Jurkat, Clone E6-1 (cell line): ENCODE measurements at regions not wholly inside any gene's neighbourhood (a gene's known extent, or its start where the extent isn't known, plus 50 kb on each side); places are given as distances from the start of the nearest gene placed in this dataset.

Experiments
- DNase-seq: peaks from one replicate; pipeline ENCODE4 v3.0.0-alpha.2; 2011; ENCODE audit warnings: low read depth, low spot score
- H3K4me3 ChIP-seq: 2 replicates; pipeline ENCODE4 v1.5.1; 2011; ENCODE audit warnings: mild to moderate bottlenecking, low read length, control low read depth, moderate library complexity

GRCh38 chr16:64398793-64399192, 723.1 kb downstream of the CDH11 start:
- H3K4me3 ChIP-seq: no peak overlapping the region
- DNase-seq: no peak

- DNase-seq: no peak
Observed at GRCh38 chr16:64397945-64398508, 723.8 kb downstream of the CDH11 start.

GRCh38 chr16:64397042-64397441, 724.8 kb downstream of the CDH11 start:
- DNase-seq: no peak
- H3K4me3 ChIP-seq: no peak overlapping the region

More at GRCh38 chr16:64397945-64398508, 723.8 kb downstream of the CDH11 start:
- H3K4me3 ChIP-seq: no peak overlapping the region

GRCh38 chr16:64394061-64394460, 727.8 kb downstream of the CDH11 start:
- no peak for DNase-seq
- H3K4me3 ChIP-seq: no peak overlapping the region

- H3K4me3 ChIP-seq: no peak overlapping the region
- DNase-seq: no peak
Observed at GRCh38 chr16:64392456-64392855, 729.4 kb downstream of the CDH11 start.

GRCh38 chr16:64391063-64391600, 730.7 kb downstream of the CDH11 start:
- H3K4me3 ChIP-seq: no peak overlapping the region
- no peak for DNase-seq

GRCh38 chr16:64390102-64390501, 731.8 kb downstream of the CDH11 start:
- H3K4me3 ChIP-seq: no peak overlapping the region
- no peak for DNase-seq

GRCh38 chr16:64384636-64385035, 737.2 kb downstream of the CDH11 start:
- no peak overlapping the region for H3K4me3 ChIP-seq
- DNase-seq: no peak

- no peak overlapping the region for H3K4me3 ChIP-seq
- DNase-seq: no peak
Observed at GRCh38 chr16:64381979-64382378, 739.9 kb downstream of the CDH11 start.

GRCh38 chr16:64380751-64381150, 741.1 kb downstream of the CDH11 start:
- no peak overlapping the region for H3K4me3 ChIP-seq

GRCh38 chr16:64375391-64375980, 746.4 kb downstream of the CDH11 start:
- no peak for DNase-seq

More at GRCh38 chr16:64380751-64381150, 741.1 kb downstream of the CDH11 start:
- DNase-seq: no peak

GRCh38 chr16:64370112-64370511, 751.8 kb downstream of the CDH11 start:
- no peak overlapping the region for H3K4me3 ChIP-seq
- no peak for DNase-seq

More at GRCh38 chr16:64375391-64375980, 746.4 kb downstream of the CDH11 start:
- no peak overlapping the region for H3K4me3 ChIP-seq

GRCh38 chr16:64365448-64365931, 756.4 kb downstream of the CDH11 start:
- H3K4me3 ChIP-seq: no peak overlapping the region
- DNase-seq: no peak

- DNase-seq: no peak
- no peak overlapping the region for H3K4me3 ChIP-seq
Observed at GRCh38 chr16:64364894-64365293, 757.0 kb downstream of the CDH11 start.

- no peak for DNase-seq
- no peak overlapping the region for H3K4me3 ChIP-seq
Observed at GRCh38 chr16:64364416-64364815, 757.4 kb downstream of the CDH11 start.

- no peak for DNase-seq
Observed at GRCh38 chr16:64364016-64364415, 757.8 kb downstream of the CDH11 start.

GRCh38 chr16:64363039-64363438, 758.8 kb downstream of the CDH11 start:
- DNase-seq: no peak
- no peak overlapping the region for H3K4me3 ChIP-seq

More at GRCh38 chr16:64364016-64364415, 757.8 kb downstream of the CDH11 start:
- no peak overlapping the region for H3K4me3 ChIP-seq

GRCh38 chr16:64362193-64362592, 759.7 kb downstream of the CDH11 start:
- DNase-seq: no peak
- no peak overlapping the region for H3K4me3 ChIP-seq

- no peak overlapping the region for H3K4me3 ChIP-seq
- no peak for DNase-seq
Observed at GRCh38 chr16:64361753-64362152, 760.1 kb downstream of the CDH11 start.

- H3K4me3 ChIP-seq: no peak overlapping the region
- DNase-seq: no peak
Observed at GRCh38 chr16:64358291-64358690, 763.6 kb downstream of the CDH11 start.

GRCh38 chr16:64356267-64356666, 765.6 kb downstream of the CDH11 start:
- no peak overlapping the region for H3K4me3 ChIP-seq
- no peak for DNase-seq
